H1 (cell line): ENCODE measurements at regions not wholly inside any gene's neighbourhood (a gene's known extent, or its start where the extent isn't known, plus 50 kb on each side); places are given as distances from the start of the nearest gene placed in this dataset.

Experiments used
- CTCF ChIA-PET: fragments of 300-600 bp; sonication (Branson Sonifier 250); formaldehyde crosslinking; loops from one replicate; lab custom pipeline; 2021; ENCODE audit not compliant: partially characterized antibody; lab: Charles Lee
- POLR2A ChIA-PET: fragments of 300-600 bp; sonication (Branson Sonifier 250); formaldehyde crosslinking; loops from one replicate; lab custom pipeline; 2021; ENCODE audit warnings: inconsistent platforms; ENCODE audit not compliant: partially characterized antibody; lab: Charles Lee
- DNase-seq, 2 experiments: peaks; one replicate each; pipeline versions ENCODE4 v3.0.0 to v3.0.0-alpha.2; 2010 to 2022; ENCODE audit warnings: low spot score in 2 of 2, low read depth in 1 of 2, mixed read lengths in 1 of 2
- FAIRE-seq: peaks from 2 replicates; lab custom pipeline; 2011; peaks lifted over from hg19 to GRCh38; lab: Jason Lieb, UNC
- H2AFZ ChIP-seq: 2 replicates; pipeline ENCODE4 v1.8.1; 2012; ENCODE audit warnings: low read length, inconsistent platforms
- H2AK5ac ChIP-seq: 2 replicates; pipeline ENCODE4 v1.6.1; 2013; ENCODE audit warnings: low read depth, low read length
- H2BK120ac ChIP-seq: replicated peaks from 2 replicates; pipeline ENCODE3; 2013; ENCODE audit warnings: low read depth, low read length, inconsistent platforms
- H2BK12ac ChIP-seq: 2 replicates; pipeline ENCODE4 v1.6.1; 2013; ENCODE audit warnings: low read depth, low read length
- H2BK15ac ChIP-seq: 2 replicates; pipeline ENCODE4 v1.6.1; 2013; ENCODE audit warnings: low read length
- H2BK20ac ChIP-seq: 2 replicates; pipeline ENCODE4 v1.6.1; 2013; ENCODE audit warnings: low read length
- H2BK5ac ChIP-seq: 2 replicates; pipeline ENCODE4 v1.6.1; 2013; ENCODE audit warnings: low read depth, low read length
- H3K14ac ChIP-seq: 2 replicates; pipeline ENCODE4 v1.6.1; 2013; ENCODE audit warnings: inconsistent platforms; ENCODE audit not compliant: insufficient read length
- H3K18ac ChIP-seq: 2 replicates; pipeline ENCODE4 v1.6.1; 2013; ENCODE audit warnings: low read length; ENCODE audit errors: extremely low read depth
- H3K23ac ChIP-seq: 2 replicates; pipeline ENCODE4 v1.6.1; 2013; ENCODE audit warnings: inconsistent platforms; ENCODE audit not compliant: insufficient read length
- H3K23me2 ChIP-seq: 2 replicates; pipeline ENCODE4 v1.6.1; 2013; ENCODE audit warnings: low read depth, low read length
- H3K27ac ChIP-seq: 2 replicates; pipeline ENCODE4 v1.6.1; 2011; ENCODE audit warnings: low read depth, low read length, inconsistent platforms
- H3K27me3 ChIP-seq, 4 experiments: replicated peaks in 1 of 4; 1 replicate in 1 of 4; 2 replicates in 3 of 4; pipeline versions ENCODE4 v1.6.1 to v1.8.1; 2011 to 2013; ENCODE audit warnings: low read length in 3 of 4, mild to moderate bottlenecking in 3 of 4, inconsistent platforms in 2 of 4, mixed read lengths in 2 of 4, moderate library complexity in 1 of 4; ENCODE audit not compliant: control insufficient read depth in 3 of 4, insufficient read depth in 3 of 4; ENCODE audit errors: extremely low read depth in 1 of 4
- H3K36me3 ChIP-seq, 4 experiments: 2 replicates each; pipeline versions ENCODE4 v1.6.1 to v1.8.1; 2011 to 2013; ENCODE audit warnings: mild to moderate bottlenecking in 4 of 4, low read length in 3 of 4, moderate library complexity in 2 of 4, control low read depth in 1 of 4, inconsistent platforms in 1 of 4; ENCODE audit not compliant: insufficient read depth in 4 of 4, control insufficient read depth in 2 of 4
- H3K4ac ChIP-seq: replicated peaks from 2 replicates; pipeline ENCODE3; 2013; ENCODE audit warnings: low read length, low read depth, mixed read lengths, inconsistent platforms; ENCODE audit not compliant: insufficient read length
- H3K4me1 ChIP-seq, 4 experiments: replicated peaks in 1 of 4; 1 replicate in 1 of 4; 2 replicates in 3 of 4; pipeline versions ENCODE4 v1.6.1 to v1.8.1; 2011 to 2013; ENCODE audit warnings: low read length in 3 of 4, inconsistent platforms in 2 of 4, mixed read lengths in 1 of 4; ENCODE audit not compliant: insufficient read depth in 4 of 4, control insufficient read depth in 3 of 4
- H3K4me2 ChIP-seq, 2 experiments: 2 replicates each; pipeline versions ENCODE4 v1.6.1 to v1.8.1; 2011 to 2013; ENCODE audit warnings: low read depth in 2 of 2, low read length in 2 of 2, control low read depth in 1 of 2, inconsistent platforms in 1 of 2, mild to moderate bottlenecking in 1 of 2; ENCODE audit not compliant: insufficient read depth in 1 of 2
- H3K4me3 ChIP-seq, 4 experiments: fragments of 200-600, 300-600 bp in 1 of 4; sonication (generic), shearing (Covaris generic), sonication (Bioruptor Twin) in 1 of 4; 2 replicates each; pipeline versions ENCODE4 v1.5.1 to v1.8.1; 2011 to 2016; ENCODE audit warnings: low read length in 4 of 4, low read depth in 3 of 4, control low read depth in 2 of 4, inconsistent platforms in 2 of 4, mild to moderate bottlenecking in 2 of 4, mixed read lengths in 1 of 4, moderate library complexity in 1 of 4; ENCODE audit not compliant: insufficient read depth in 2 of 4; ENCODE audit errors: extremely low read depth in 1 of 4
- H3K56ac ChIP-seq: replicated peaks from 2 replicates; pipeline ENCODE3; 2013; ENCODE audit warnings: low read depth, mild to moderate bottlenecking, mixed read lengths, low read length, inconsistent platforms; ENCODE audit not compliant: insufficient read length
- H3K79me1 ChIP-seq: 2 replicates; pipeline ENCODE4 v1.6.1; 2013; ENCODE audit warnings: low read depth, low read length, control low read depth
- H3K79me2 ChIP-seq, 2 experiments: 2 replicates each; pipeline versions ENCODE4 v1.6.1 to v1.8.1; 2012 to 2013; ENCODE audit warnings: low read length in 2 of 2, mild to moderate bottlenecking in 2 of 2, inconsistent platforms in 1 of 2; ENCODE audit not compliant: insufficient read depth in 2 of 2, control insufficient read depth in 1 of 2
- H3K9ac ChIP-seq, 4 experiments: replicated peaks in 1 of 4; 1 replicate in 1 of 4; 2 replicates in 3 of 4; pipeline versions ENCODE4 v1.6.1 to v1.8.1; 2011 to 2013; ENCODE audit warnings: low read depth in 3 of 4, low read length in 3 of 4, control low read depth in 2 of 4, mild to moderate bottlenecking in 2 of 4, moderate library complexity in 2 of 4, inconsistent platforms in 1 of 4; ENCODE audit errors: extremely low read depth in 1 of 4
- H3K9me3 ChIP-seq, 2 experiments: 2 replicates each; pipeline versions ENCODE4 v1.6.1 to v1.8.1; 2012 to 2013; ENCODE audit warnings: mild to moderate bottlenecking in 2 of 2, moderate library complexity in 2 of 2, control low read depth in 1 of 2, inconsistent platforms in 1 of 2, low read depth in 1 of 2, low read length in 1 of 2, mixed read lengths in 1 of 2; ENCODE audit not compliant: insufficient read depth in 2 of 2
- H4K20me1 ChIP-seq, 2 experiments: replicated peaks in 1 of 2; 2 replicates each; pipeline versions ENCODE3 to v1.8.1; 2011 to 2013; ENCODE audit warnings: inconsistent platforms in 2 of 2, low read length in 2 of 2, mild to moderate bottlenecking in 1 of 2; ENCODE audit not compliant: insufficient read depth in 2 of 2, control insufficient read depth in 1 of 2
- H4K5ac ChIP-seq: 2 replicates; pipeline ENCODE4 v1.6.1; 2013; ENCODE audit warnings: low read length, low read depth, mixed read lengths, inconsistent platforms; ENCODE audit not compliant: insufficient read length
- H4K8ac ChIP-seq: 2 replicates; pipeline ENCODE4 v1.8.0; 2013; ENCODE audit warnings: mild to moderate bottlenecking, moderate library complexity, low read length, inconsistent platforms; ENCODE audit not compliant: insufficient read depth; ENCODE audit errors: extremely low read depth
- H4K91ac ChIP-seq: replicated peaks from 2 replicates; pipeline ENCODE3; 2013; ENCODE audit warnings: low read length, mixed read lengths, inconsistent platforms; ENCODE audit not compliant: insufficient read length
- POLR2AphosphoS5 ChIP-seq: IDR thresholded peaks from 2 replicates; pipeline ENCODE4 v1.6.1; 2011; ENCODE audit warnings: low read depth, low read length
- RAD21 ChIP-seq, 2 experiments: IDR thresholded peaks in 1 of 2; conservative IDR thresholded peaks in 1 of 2; 2 replicates each; pipeline ENCODE4 v1.6.1; 2011; ENCODE audit warnings: low read depth in 2 of 2, low read length in 2 of 2, improper control_type of control experiment in 1 of 2, inconsistent platforms in 1 of 2, mild to moderate bottlenecking in 1 of 2, moderate library complexity in 1 of 2
- WGBS, 2 experiments: shearing (Covaris generic) in 1 of 2; methylation state at CpG; one replicate each; pipeline versions ENCODE4 v1.1.6 to v1.1.7; 2013 to 2015; ENCODE audit warnings: low lambda C conversion rate in 2 of 2, mixed read lengths in 2 of 2, inconsistent platforms in 1 of 2, low coverage in 1 of 2, missing lambda C conversion rate in 1 of 2; ENCODE audit not compliant: insufficient replicate concordance in 2 of 2, insufficient coverage in 1 of 2, insufficient read length in 1 of 2; ENCODE audit errors: extremely low coverage in 1 of 2, missing lambda C conversion rate in 1 of 2; 5-methylcytosine and 5-hydroxymethylcytosine counted together
- TF ChIP-seq, protein P1 (sequence below), 3 experiments: IDR thresholded peaks; 1 replicate in 2 of 3; 2 replicates in 1 of 3; pipeline versions ENCODE4 v1.5.1 to v1.6.1; 2011; ENCODE audit warnings: low read length in 3 of 3, mild to moderate bottlenecking in 3 of 3, inconsistent platforms in 2 of 3, low read depth in 1 of 3, moderate library complexity in 1 of 3; ENCODE audit not compliant: insufficient read depth in 1 of 3; ENCODE audit errors: control extremely low read depth in 1 of 3

- no peak overlapping the region for H2BK20ac ChIP-seq
- no peaks in the 10 kb centered on the region for H3K23me2 ChIP-seq
- no peak overlapping the region for H3K18ac ChIP-seq
- H2BK15ac ChIP-seq = no peak overlapping the region
- DNase-seq (no peak), FAIRE-seq (no peak)
- H3K4ac ChIP-seq = no peak overlapping the region
- H3K4me1 ChIP-seq = no peaks in the 10 kb centered on the region; a peak in 1 of 7 replicates
- POLR2A ChIA-PET = no interaction called here
- H4K20me1 ChIP-seq = no peaks in the 10 kb centered on the region
- CTCF ChIA-PET = interaction anchor here (0.6 to 1.0 kb wide), 3 partner anchors 45 to 277 kb away, joined by 3 read pairs; no protein-coding TSS in a partner anchor
- no peaks in the 10 kb centered on the region for H3K79me1 ChIP-seq
- H4K5ac ChIP-seq = no peak overlapping the region
- 81% methylated on average over 6 of the region's 8 CpGs; no CpG with 5 or more reads in 1 of the 2 experiments for WGBS, 2 experiments
- H4K8ac ChIP-seq = no peak overlapping the region
- no peak overlapping the region for H2AFZ ChIP-seq
- TF ChIP-seq POLR2AphosphoS5 (no peak), RAD21 (IDR thresholded peaks at IDR 0.05 in 1 of 2, conservative IDR thresholded peaks at IDR 0.05 in 1 of 2; ENCODE audit: low read depth in 2 of 2, low read length in 2 of 2) (0 out of 4 replicates have a peak, but pooled peaks of 1 of the 2 experiments have one; percentile 12)
- TF ChIP-seq, protein P1, sequence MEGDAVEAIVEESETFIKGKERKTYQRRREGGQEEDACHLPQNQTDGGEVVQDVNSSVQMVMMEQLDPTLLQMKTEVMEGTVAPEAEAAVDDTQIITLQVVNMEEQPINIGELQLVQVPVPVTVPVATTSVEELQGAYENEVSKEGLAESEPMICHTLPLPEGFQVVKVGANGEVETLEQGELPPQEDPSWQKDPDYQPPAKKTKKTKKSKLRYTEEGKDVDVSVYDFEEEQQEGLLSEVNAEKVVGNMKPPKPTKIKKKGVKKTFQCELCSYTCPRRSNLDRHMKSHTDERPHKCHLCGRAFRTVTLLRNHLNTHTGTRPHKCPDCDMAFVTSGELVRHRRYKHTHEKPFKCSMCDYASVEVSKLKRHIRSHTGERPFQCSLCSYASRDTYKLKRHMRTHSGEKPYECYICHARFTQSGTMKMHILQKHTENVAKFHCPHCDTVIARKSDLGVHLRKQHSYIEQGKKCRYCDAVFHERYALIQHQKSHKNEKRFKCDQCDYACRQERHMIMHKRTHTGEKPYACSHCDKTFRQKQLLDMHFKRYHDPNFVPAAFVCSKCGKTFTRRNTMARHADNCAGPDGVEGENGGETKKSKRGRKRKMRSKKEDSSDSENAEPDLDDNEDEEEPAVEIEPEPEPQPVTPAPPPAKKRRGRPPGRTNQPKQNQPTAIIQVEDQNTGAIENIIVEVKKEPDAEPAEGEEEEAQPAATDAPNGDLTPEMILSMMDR (IDR thresholded peaks at IDR 0.05; ENCODE audit: control extremely low read depth in 1 of 3, insufficient read depth in 1 of 3, low read depth in 1 of 3, low read length in 3 of 3) = peak in 1 of 3 experiments; percentile 3; a peak in 1 of 4 replicates
- H3K4me2 ChIP-seq = no peak overlapping the region
- 0 out of 2 replicates have a peak overlapping the region, but pooled peaks have one; percentile 17 for H2BK12ac ChIP-seq
- H2BK120ac ChIP-seq = no peak overlapping the region
- no peak overlapping the region for H3K27ac ChIP-seq
- no peaks in the 10 kb centered on the region for H3K79me2 ChIP-seq
- no peak overlapping the region for H3K14ac ChIP-seq
- no peak overlapping the region for H2AK5ac ChIP-seq
- H3K23ac ChIP-seq = no peak overlapping the region
- H3K9ac ChIP-seq = no peak overlapping the region
- H3K27me3 ChIP-seq = no peaks in the 10 kb centered on the region
- H3K4me3 ChIP-seq = no peak overlapping the region
- H3K36me3 ChIP-seq = no peaks in the 10 kb centered on the region
- no peak overlapping the region for H3K56ac ChIP-seq
- no peak overlapping the region for H2BK5ac ChIP-seq
- H4K91ac ChIP-seq = no peak overlapping the region
- H3K9me3 ChIP-seq = 0 out of 4 replicates have a peak, but pooled peaks cover 0 to 4% of the 10 kb centered on the region in 2 experiments
These were observed 56.6 kb downstream of the SOWAHC start for GRCh38 chr2:109670556-109671411.
